Breast epithelium (tissue), 4 donors: ENCODE measurements at regions not wholly inside any gene's neighbourhood (a gene's known extent, or its start where the extent isn't known, plus 50 kb on each side); places are given as distances from the start of the nearest gene placed in this dataset.
"Not testable (repeated sequence)": the region's sequence is repeated elsewhere in the genome, so short reads cannot be mapped to it uniquely, and the experiment has no call there.

Experiments used
- DNase-seq, 2 donors: peaks; one replicate each; pipeline ENCODE4 v3.0.0-alpha.2; 2019; ENCODE audit warnings: low spot score in 2 of 2
- H3K27ac ChIP-seq, 2 donors: fragments of 200-600 bp; sonication (generic) in 1 of 2; one replicate each; pipeline ENCODE4 v1.5.1; 2016 to 2019; ENCODE audit warnings: mild to moderate bottlenecking in 1 of 2
- H3K27me3 ChIP-seq, 2 donors: fragments of 200-600 bp; sonication (generic) in 1 of 2; one replicate each; pipeline versions ENCODE4 v1.5.1 to v1.6.0; 2017 to 2019; ENCODE audit warnings: control low read depth in 1 of 2, mild to moderate bottlenecking in 1 of 2
- H3K36me3 ChIP-seq: fragments of 200-600 bp; one replicate; pipeline ENCODE4 v1.5.1; 2019
- H3K4me1 ChIP-seq, 2 donors: fragments of 200-600 bp; sonication (generic); one replicate each; pipeline ENCODE4 v1.5.1; 2016 to 2019; ENCODE audit warnings: control low read depth in 1 of 2
- H3K4me3 ChIP-seq, 3 donors: fragments of 200-600 bp; sonication (generic); 1 replicate in 2 of 3; 2 replicates in 1 of 3; pipeline ENCODE4 v1.5.1; 2016 to 2019; ENCODE audit warnings: mild to moderate bottlenecking in 3 of 3, moderate library complexity in 2 of 3
- H3K9me3 ChIP-seq, 2 donors: fragments of 200-600 bp; sonication (generic) in 1 of 2; one replicate each; pipeline ENCODE4 v1.5.1; 2016 to 2019; ENCODE audit warnings: control low read depth in 1 of 2
- CTCF ChIP-seq, 3 donors: fragments of 450-650 bp; IDR thresholded peaks; one replicate each; pipeline ENCODE4 v1.5.1; 2016 to 2017; ENCODE audit warnings: antibody characterized with exemption in 3 of 3, mild to moderate bottlenecking in 3 of 3, moderate library complexity in 3 of 3
- POLR2A ChIP-seq: fragments of 450-650 bp; IDR thresholded peaks from one replicate; pipeline ENCODE4 v1.6.1; 2016; ENCODE audit warnings: antibody characterized with exemption, mild to moderate bottlenecking, moderate library complexity
- POLR2AphosphoS5 ChIP-seq, 3 donors: sonication (generic); formaldehyde crosslinking; IDR thresholded peaks; one replicate each; pipeline ENCODE4 v1.6.1; 2017; ENCODE audit warnings: antibody characterized with exemption in 3 of 3
- intact Hi-C: fragments of 100-400 bp; cut with DNase I; formaldehyde crosslinking; loops from one replicate; pipeline ENCODE4 v1.15.1; 2023; ENCODE audit warnings: low total_unique reads

GRCh38 chr6:114878091-114878490, 535.3 kb upstream of the HS3ST5 start:
- no peaks in the 10 kb centered on the region for H3K9me3 ChIP-seq

GRCh38 chr6:114874410-114874809, 531.6 kb upstream of the HS3ST5 start:
- Histone ChIP-seq H3K4me3 (no peak overlapping the region), H3K27ac (no peak overlapping the region), H3K27me3 (no peaks in the 10 kb centered on the region), H3K9me3 (no peaks in the 10 kb centered on the region), H3K4me1 (no peaks in the 10 kb centered on the region), H3K36me3 (no peaks in the 10 kb centered on the region)
- intact Hi-C loops, result no loop called here
- TF ChIP-seq CTCF (IDR thresholded peaks at IDR 0.05) (no peak), POLR2A (no peak), POLR2AphosphoS5 (IDR thresholded peaks at IDR 0.05) (no peak)
- DNase-seq, result no peak

More at GRCh38 chr6:114878091-114878490, 535.3 kb upstream of the HS3ST5 start:
- intact Hi-C loops, result no loop called here
- Histone ChIP-seq H3K27ac (no peak overlapping the region), H3K4me3 (no peak overlapping the region), H3K4me1 (no peaks in the 10 kb centered on the region), H3K27me3 (no peaks in the 10 kb centered on the region), H3K36me3 (no peaks in the 10 kb centered on the region)
- no peak for TF ChIP-seq POLR2A
- no peak for DNase-seq

- H3K36me3 ChIP-seq, intact Hi-C loops, H3K27me3 ChIP-seq, H3K27ac ChIP-seq, H3K9me3 ChIP-seq, H3K4me3 ChIP-seq, DNase-seq, H3K4me1 ChIP-seq: not testable (repeated sequence)
Observed at GRCh38 chr6:114865506-114865905, 522.7 kb upstream of the HS3ST5 start.

- Histone ChIP-seq H3K9me3 (peaks cover 0 to 4% of the 10 kb centered on the region in 2 donors), H3K27me3 (no peaks in the 10 kb centered on the region), H3K36me3 (no peaks in the 10 kb centered on the region), H3K27ac (no peak overlapping the region), H3K4me1 (no peaks in the 10 kb centered on the region), H3K4me3 (no peak overlapping the region)
- TF ChIP-seq POLR2A, result no peak
- no peak for TF ChIP-seq POLR2AphosphoS5 (IDR thresholded peaks at IDR 0.05)
- TF ChIP-seq CTCF (IDR thresholded peaks at IDR 0.05), result no peak
- intact Hi-C loops, result no loop called here
- DNase-seq, result no peak
Observed at GRCh38 chr6:114863610-114864009, 520.8 kb upstream of the HS3ST5 start.

GRCh38 chr6:114862819-114863218, 520.0 kb upstream of the HS3ST5 start:
- Histone ChIP-seq H3K36me3 (no peaks in the 10 kb centered on the region), H3K4me1 (no peaks in the 10 kb centered on the region), H3K27ac (no peak overlapping the region), H3K9me3 (peaks cover 0 to 4% of the 10 kb centered on the region in 2 donors), H3K27me3 (no peaks in the 10 kb centered on the region), H3K4me3 (no peak overlapping the region)
- no peak for TF ChIP-seq CTCF (IDR thresholded peaks at IDR 0.05)
- no peak for DNase-seq
- intact Hi-C loops, result no loop called here

GRCh38 chr6:114862064-114862463, 519.2 kb upstream of the HS3ST5 start:
- TF ChIP-seq POLR2A, result no peak
- TF ChIP-seq POLR2AphosphoS5 (IDR thresholded peaks at IDR 0.05), result no peak
- TF ChIP-seq CTCF (IDR thresholded peaks at IDR 0.05), result no peak
- no peaks in the 10 kb centered on the region for H3K27me3 ChIP-seq
- H3K4me3 ChIP-seq, result no peak overlapping the region
- H3K4me1 ChIP-seq, result no peaks in the 10 kb centered on the region
- no peak overlapping the region for H3K27ac ChIP-seq
- H3K36me3 ChIP-seq, result no peaks in the 10 kb centered on the region
- peaks cover 0 to 4% of the 10 kb centered on the region in 2 donors for H3K9me3 ChIP-seq
- DNase-seq, result no peak
- intact Hi-C loops, result no loop called here
